HG03095 (cell line): ENCODE measurements at regions not wholly inside any gene's neighbourhood (a gene's known extent, or its start where the extent isn't known, plus 50 kb on each side); places are given as distances from the start of the nearest gene placed in this dataset.
"Not testable (repeated sequence)": the region's sequence is repeated elsewhere in the genome, so short reads cannot be mapped to it uniquely, and the experiment has no call there.

Experiments
- ATAC-seq: cut with Tn5 transposase; IDR thresholded peaks from one replicate; pipeline ENCODE4 v1.9.1; 2021; ENCODE audit warnings: moderate library complexity; ENCODE audit not compliant: unreplicated experiment

- ATAC-seq: no peak
Measured at GRCh38 chr18:34461266-34461665, 236.6 kb upstream of the NOL4 start.

GRCh38 chr18:34467058-34467457, 242.3 kb upstream of the NOL4 start:
- ATAC-seq: no peak

- no peak for ATAC-seq
Measured at GRCh38 chr18:34480162-34480700, 229.9 kb upstream of the DTNA start.

GRCh38 chr18:34482204-34482603, 227.9 kb upstream of the DTNA start:
- ATAC-seq: no peak

GRCh38 chr18:34483198-34483597, 226.9 kb upstream of the DTNA start:
- ATAC-seq: no peak

GRCh38 chr18:34491719-34492118, 218.4 kb upstream of the DTNA start:
- no peak for ATAC-seq

GRCh38 chr18:34492652-34493051, 217.4 kb upstream of the DTNA start:
- no peak for ATAC-seq

- ATAC-seq: no peak
Measured at GRCh38 chr18:34493099-34493544, 217.0 kb upstream of the DTNA start.

GRCh38 chr18:34493566-34494358, 216.3 kb upstream of the DTNA start:
- no peak for ATAC-seq

- ATAC-seq: no peak
Measured at GRCh38 chr18:34494359-34494696, 215.8 kb upstream of the DTNA start.

GRCh38 chr18:34495506-34495905, 214.6 kb upstream of the DTNA start:
- no peak for ATAC-seq

GRCh38 chr18:34501553-34501952, 208.5 kb upstream of the DTNA start:
- no peak for ATAC-seq

- ATAC-seq: no peak
Measured at GRCh38 chr18:34506198-34506597, 203.9 kb upstream of the DTNA start.

- no peak for ATAC-seq
Measured at GRCh38 chr18:34509163-34509562, 200.9 kb upstream of the DTNA start.

- ATAC-seq: no peak
Measured at GRCh38 chr18:34509879-34510586, 200.1 kb upstream of the DTNA start.

- no peak for ATAC-seq
Measured at GRCh38 chr18:34510926-34511325, 199.2 kb upstream of the DTNA start.

GRCh38 chr18:34511435-34511834, 198.7 kb upstream of the DTNA start:
- no peak for ATAC-seq

GRCh38 chr18:34511879-34512278, 198.2 kb upstream of the DTNA start:
- ATAC-seq: no peak

GRCh38 chr18:34514238-34514637, 195.9 kb upstream of the DTNA start:
- no peak for ATAC-seq

GRCh38 chr18:34514957-34515356, 195.1 kb upstream of the DTNA start:
- ATAC-seq: no peak

- not testable (repeated sequence) for ATAC-seq
Measured at GRCh38 chr18:34516355-34516754, 193.7 kb upstream of the DTNA start.

GRCh38 chr18:34516996-34517395, 193.1 kb upstream of the DTNA start:
- not testable (repeated sequence) for ATAC-seq
